Gastrocnemius medialis (tissue), 4 donors: ENCODE measurements at regions not wholly inside any gene's neighbourhood (a gene's known extent, or its start where the extent isn't known, plus 50 kb on each side); places are given as distances from the start of the nearest gene placed in this dataset.

Source experiments
- ATAC-seq, 2 donors: fragments of 150-250 bp; one replicate each; pipeline ENCODE4 v1.9.1; 2016
- DNase-seq, 2 donors: peaks; one replicate each; pipeline ENCODE4 v3.0.0-alpha.2; 2019
- H3K27ac ChIP-seq, 4 donors: fragments of 200-600 bp; sonication (generic); 1 replicate in 1 of 4; 2 replicates in 3 of 4; pipeline ENCODE4 v1.5.1; 2016 to 2018; ENCODE audit warnings: mild to moderate bottlenecking in 2 of 4, moderate library complexity in 1 of 4
- H3K27me3 ChIP-seq, 3 donors: fragments of 200-600 bp; sonication (generic) in 2 of 3; 1 replicate in 1 of 3; 2 replicates in 2 of 3; pipeline versions ENCODE4 v1.5.1 to v1.6.0; 2016 to 2019; ENCODE audit warnings: mild to moderate bottlenecking in 1 of 3, moderate library complexity in 1 of 3
- H3K36me3 ChIP-seq, 2 donors: fragments of 200-600 bp; sonication (generic) in 1 of 2; one replicate each; pipeline ENCODE4 v1.5.1; 2017 to 2018
- H3K4me1 ChIP-seq, 2 donors: fragments of 200-600 bp; sonication (generic) in 1 of 2; one replicate each; pipeline ENCODE4 v1.5.1; 2016 to 2017; ENCODE audit warnings: mild to moderate bottlenecking in 2 of 2
- H3K4me3 ChIP-seq, 4 donors: fragments of 200-600 bp; sonication (generic) in 3 of 4; 1 replicate in 1 of 4; 2 replicates in 3 of 4; pipeline ENCODE4 v1.5.1; 2016 to 2019; ENCODE audit warnings: mild to moderate bottlenecking in 2 of 4
- H3K9me3 ChIP-seq, 3 donors: fragments of 200-600 bp; sonication (generic) in 2 of 3; 1 replicate in 1 of 3; 2 replicates in 2 of 3; pipeline ENCODE4 v1.5.1; 2016 to 2019
- CTCF ChIP-seq, 5 experiments: fragments of 450-650 bp in 3 of 5; fragments of 200-600 bp in 2 of 5; sonication (generic) in 2 of 5; IDR thresholded peaks in 4 of 5; conservative IDR thresholded peaks in 1 of 5; 1 replicate in 4 of 5; 2 replicates in 1 of 5; pipeline ENCODE4 v1.5.1; 2016 to 2019; ENCODE audit warnings: antibody characterized with exemption in 5 of 5, mild to moderate bottlenecking in 3 of 5, moderate library complexity in 3 of 5
- POLR2A ChIP-seq, 2 donors: fragments of 450-650 bp; IDR thresholded peaks; one replicate each; pipeline ENCODE4 v1.6.1; 2017; ENCODE audit warnings: antibody characterized with exemption in 2 of 2, mild to moderate bottlenecking in 2 of 2, moderate library complexity in 2 of 2
- in situ Hi-C, 4 donors: fragments of 200-750 bp; cut with MboI; loops; one replicate each; pipeline versions ENCODE4 v1.15.0 to v1.8.0; 2017; ENCODE audit warnings: low sequenced_read_pairs in 4 of 4
- intact Hi-C: fragments of 100-400 bp; cut with DNase I; formaldehyde crosslinking; loops from one replicate; pipeline ENCODE4 v1.15.1; 2023; ENCODE audit warnings: low total_unique reads

GRCh38 chr5:108588323-108588722 lies 159.4 kb upstream of the FER start:
- in situ Hi-C loops, result no loop called here

GRCh38 chr5:108587821-108588220 lies 159.9 kb upstream of the FER start:
- Histone ChIP-seq H3K27ac (no peak overlapping the region), H3K4me3 (no peak overlapping the region), H3K36me3 (no peaks in the 10 kb centered on the region), H3K9me3 (no peaks in the 10 kb centered on the region), H3K27me3 (no peaks in the 10 kb centered on the region), H3K4me1 (no peaks in the 10 kb centered on the region)
- no peak for TF ChIP-seq CTCF (IDR thresholded peaks at IDR 0.05 in 4 of 5, conservative IDR thresholded peaks at IDR 0.05 in 1 of 5)
- no peak for TF ChIP-seq POLR2A (IDR thresholded peaks at IDR 0.05)
- ATAC-seq (no peak), DNase-seq (no peak)
- in situ Hi-C loops (no loop called here), intact Hi-C loops (no loop called here)

More at GRCh38 chr5:108588323-108588722, 159.4 kb upstream of the FER start:
- TF ChIP-seq POLR2A (IDR thresholded peaks at IDR 0.05) (no peak), CTCF (IDR thresholded peaks at IDR 0.05 in 4 of 5, conservative IDR thresholded peaks at IDR 0.05 in 1 of 5) (no peak)
- Histone ChIP-seq H3K36me3 (no peaks in the 10 kb centered on the region), H3K4me3 (no peak overlapping the region), H3K9me3 (no peaks in the 10 kb centered on the region), H3K4me1 (no peaks in the 10 kb centered on the region), H3K27ac (no peak overlapping the region), H3K27me3 (no peaks in the 10 kb centered on the region)
- ATAC-seq (no peak), DNase-seq (no peak)
- intact Hi-C loops, result no loop called here

GRCh38 chr5:108581026-108581425 lies 166.7 kb upstream of the FER start:
- Histone ChIP-seq H3K4me1 (no peaks in the 10 kb centered on the region), H3K9me3 (no peaks in the 10 kb centered on the region), H3K4me3 (no peak overlapping the region), H3K36me3 (no peaks in the 10 kb centered on the region), H3K27me3 (no peaks in the 10 kb centered on the region), H3K27ac (no peak overlapping the region)
- TF ChIP-seq POLR2A (IDR thresholded peaks at IDR 0.05), result no peak
- TF ChIP-seq CTCF (IDR thresholded peaks at IDR 0.05 in 4 of 5, conservative IDR thresholded peaks at IDR 0.05 in 1 of 5), result no peak
- DNase-seq (no peak), ATAC-seq (no peak)
- intact Hi-C loops, result no loop called here
- in situ Hi-C loops, result no loop called here

GRCh38 chr5:108579236-108579635 lies 168.5 kb upstream of the FER start:
- DNase-seq, result no peak
- H3K27me3 ChIP-seq, result no peaks in the 10 kb centered on the region
- H3K9me3 ChIP-seq, result no peaks in the 10 kb centered on the region
- H3K4me3 ChIP-seq, result no peak overlapping the region
- no peak overlapping the region for H3K27ac ChIP-seq
- TF ChIP-seq POLR2A (IDR thresholded peaks at IDR 0.05), result no peak
- intact Hi-C loops (no loop called here), in situ Hi-C loops (no loop called here)
- ATAC-seq, result no peak
- H3K36me3 ChIP-seq, result no peaks in the 10 kb centered on the region
- H3K4me1 ChIP-seq, result no peaks in the 10 kb centered on the region

GRCh38 chr5:108578791-108579190 lies 168.9 kb upstream of the FER start:
- in situ Hi-C loops, result no loop called here
- H3K36me3 ChIP-seq, result no peaks in the 10 kb centered on the region
- no peak for ATAC-seq

More at GRCh38 chr5:108578791-108579190, 168.9 kb upstream of the FER start:
- Histone ChIP-seq H3K9me3 (no peaks in the 10 kb centered on the region), H3K27me3 (no peaks in the 10 kb centered on the region), H3K4me3 (no peak overlapping the region), H3K4me1 (no peaks in the 10 kb centered on the region), H3K27ac (no peak overlapping the region)
- no peak for DNase-seq
- no peak for TF ChIP-seq POLR2A (IDR thresholded peaks at IDR 0.05)
- TF ChIP-seq CTCF (IDR thresholded peaks at IDR 0.05 in 4 of 5, conservative IDR thresholded peaks at IDR 0.05 in 1 of 5), result no peak
- intact Hi-C loops, result no loop called here
